NCI-H1436 treated with DMSO at 0.1 percent for 48 hours (cell line): ENCODE measurements at regions not wholly inside any gene's neighbourhood (a gene's known extent, or its start where the extent isn't known, plus 50 kb on each side); places are given as distances from the start of the nearest gene placed in this dataset.
A peak's percentile ranks its signal among the peaks of the same experiment; 100 is the strongest.
"Not testable (repeated sequence)": the region's sequence is repeated elsewhere in the genome, so short reads cannot be mapped to it uniquely, and the experiment has no call there.

Experiments used
- DNase-seq: peaks from one replicate; lab custom pipeline; 2025; lab: John Stamatoyannopoulos, UW

DNA sequence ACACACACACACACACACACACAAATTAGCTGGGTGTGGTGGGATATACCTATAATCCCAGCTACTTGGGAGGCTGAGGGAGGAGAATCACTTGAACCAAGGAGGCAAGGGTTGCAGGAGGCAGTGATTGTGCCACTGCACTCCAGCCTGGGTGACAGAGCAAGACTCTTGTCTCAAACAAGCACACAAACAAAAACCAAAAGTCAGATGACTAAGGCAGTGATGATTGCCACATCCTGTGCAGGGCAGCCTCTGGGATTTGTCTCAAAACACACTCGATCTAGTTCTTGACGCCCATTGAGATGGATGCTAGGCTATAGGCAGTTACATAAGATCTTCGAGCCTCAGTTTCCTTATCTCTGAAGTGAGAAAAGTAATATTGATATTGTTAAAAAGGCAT is 183.1 kb upstream of the NOTCH2NLA start:
- not testable (repeated sequence) for DNase-seq

DNA sequence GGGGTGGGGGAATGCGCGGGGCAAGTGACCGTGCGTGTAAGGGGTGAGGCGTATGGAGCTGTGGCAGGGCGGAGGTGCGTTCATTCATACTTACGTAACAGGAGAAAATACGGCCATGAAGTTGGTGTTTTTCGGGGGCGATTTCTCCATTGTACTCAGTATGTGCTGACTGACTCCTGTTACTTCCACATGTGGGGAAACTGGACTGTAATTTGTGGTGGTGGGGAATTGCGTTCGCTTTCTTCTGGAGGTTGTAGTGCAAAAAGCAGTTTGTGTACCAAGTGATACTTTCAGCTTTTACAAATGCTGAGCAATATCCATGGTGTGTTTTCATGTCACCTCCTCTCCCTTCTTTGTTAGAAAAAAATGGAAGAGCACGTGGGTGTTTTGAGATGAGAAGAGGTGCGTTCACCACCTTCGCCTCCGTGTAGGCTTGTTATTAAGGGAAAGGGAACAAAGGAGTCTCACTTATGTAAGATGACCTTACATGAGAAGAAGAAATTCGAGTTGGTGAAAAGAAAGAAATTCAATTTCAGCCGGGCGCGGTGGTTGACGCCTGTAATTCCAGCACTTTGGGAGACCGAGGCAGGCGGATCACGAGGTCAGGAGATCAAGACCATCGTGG is 181.1 kb upstream of the NOTCH2NLA start:
- DNase-seq: not testable (repeated sequence)

DNA sequence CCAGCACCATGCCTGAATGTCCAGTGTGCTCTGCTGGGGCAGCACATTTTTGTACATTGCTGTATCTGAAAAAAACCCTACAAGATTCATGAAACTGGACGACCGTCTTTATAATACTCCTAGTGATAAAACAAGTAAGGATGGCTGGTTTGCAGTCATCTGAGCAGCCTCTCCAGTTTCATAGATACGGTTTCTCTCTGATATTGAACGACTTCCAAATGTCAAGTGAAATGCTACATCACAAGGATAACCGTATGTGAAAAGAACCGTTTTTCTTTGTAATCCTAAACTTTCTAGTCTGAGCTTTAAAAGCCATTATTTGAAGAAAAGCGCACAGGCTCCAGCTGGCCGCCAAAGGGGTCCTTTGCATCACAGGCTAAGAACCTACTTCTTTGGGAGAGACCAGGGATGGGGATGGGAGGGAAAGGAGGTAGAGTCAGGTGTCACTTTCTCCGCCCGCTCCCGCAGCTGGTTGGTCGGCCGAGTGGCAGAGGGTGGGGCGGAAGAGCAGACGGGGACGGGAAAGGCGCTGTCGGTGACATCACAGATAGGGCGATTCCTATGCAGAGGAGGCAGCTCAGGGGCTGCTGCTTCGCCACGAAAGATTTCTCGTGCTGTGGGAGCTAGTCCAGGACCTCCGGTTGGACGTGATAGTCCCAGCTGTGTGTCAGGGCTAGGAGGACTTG is 180.4 kb upstream of the NOTCH2NLA start:
- not testable (repeated sequence) for DNase-seq

DNA sequence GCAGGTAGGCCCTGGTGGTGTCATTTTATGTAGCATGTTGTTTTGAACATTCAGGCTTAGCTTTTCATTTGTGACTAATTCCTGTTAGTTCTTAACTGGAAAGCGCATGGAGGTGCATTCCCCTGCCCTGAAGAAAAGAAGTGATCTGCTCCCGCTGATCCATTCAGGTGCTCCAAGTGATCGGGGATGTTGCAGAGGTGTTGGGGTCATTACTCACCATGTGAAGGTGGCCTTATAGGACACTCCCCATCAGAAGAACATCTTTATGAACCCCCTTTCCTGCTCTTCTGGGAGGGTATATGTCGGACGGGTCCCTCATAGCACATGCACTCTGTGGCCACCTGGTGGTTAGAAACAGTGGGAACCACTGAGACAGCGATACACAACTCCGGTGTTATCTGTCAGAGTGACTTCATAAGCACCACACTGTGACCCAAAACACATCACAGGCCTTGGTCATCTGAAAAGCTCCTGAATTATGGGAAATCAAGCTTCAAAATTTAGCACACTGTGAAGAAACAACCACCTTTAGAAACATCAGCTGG is 172.5 kb upstream of the NOTCH2NLA start:
- not testable (repeated sequence) for DNase-seq

DNA sequence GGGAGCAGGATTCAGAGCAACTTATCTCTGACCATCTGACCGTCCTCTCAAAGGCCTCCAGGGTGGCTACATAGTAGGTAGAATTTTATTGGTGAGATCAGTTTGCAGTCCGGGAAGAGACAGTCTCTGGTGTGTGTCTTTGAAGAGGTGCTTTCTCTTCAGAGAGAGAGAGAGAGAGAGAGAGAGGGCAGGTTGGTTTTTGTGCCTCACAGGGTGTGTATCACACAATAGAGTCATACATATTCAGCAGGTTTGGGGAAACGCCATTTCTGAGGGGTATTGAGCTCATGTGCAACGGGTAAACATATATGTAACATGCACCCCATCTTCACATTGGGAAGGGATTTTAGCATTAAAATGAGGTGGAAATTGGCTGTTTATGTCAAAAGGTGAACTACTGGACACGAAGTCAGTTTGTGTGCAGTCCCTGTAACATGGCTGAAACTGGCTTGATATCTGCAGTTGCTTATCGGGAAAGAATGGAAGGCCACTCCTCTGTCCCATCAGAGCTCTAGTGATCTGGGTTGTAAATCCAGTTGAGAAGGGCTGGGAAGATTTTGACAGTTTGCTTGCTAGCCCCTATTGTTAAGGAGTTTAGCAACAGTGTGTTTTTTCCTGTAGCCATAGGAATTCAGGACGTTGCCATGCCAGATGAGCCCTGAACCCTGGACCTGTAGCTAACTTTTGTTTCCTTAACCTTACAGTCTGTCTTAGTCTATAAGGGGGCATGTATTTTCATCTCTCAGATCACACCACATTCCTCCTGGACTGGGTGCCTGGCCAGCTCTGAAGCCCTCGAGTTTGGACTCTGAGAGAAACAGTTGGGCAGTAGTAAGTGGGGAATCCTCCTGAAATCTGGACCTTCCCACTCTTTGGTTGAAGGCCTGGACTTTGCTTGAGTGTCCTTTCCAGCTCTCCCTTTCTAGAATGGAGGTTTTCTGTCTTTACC is 171.6 kb upstream of the NOTCH2NLA start:
- not testable (repeated sequence) for DNase-seq

DNA sequence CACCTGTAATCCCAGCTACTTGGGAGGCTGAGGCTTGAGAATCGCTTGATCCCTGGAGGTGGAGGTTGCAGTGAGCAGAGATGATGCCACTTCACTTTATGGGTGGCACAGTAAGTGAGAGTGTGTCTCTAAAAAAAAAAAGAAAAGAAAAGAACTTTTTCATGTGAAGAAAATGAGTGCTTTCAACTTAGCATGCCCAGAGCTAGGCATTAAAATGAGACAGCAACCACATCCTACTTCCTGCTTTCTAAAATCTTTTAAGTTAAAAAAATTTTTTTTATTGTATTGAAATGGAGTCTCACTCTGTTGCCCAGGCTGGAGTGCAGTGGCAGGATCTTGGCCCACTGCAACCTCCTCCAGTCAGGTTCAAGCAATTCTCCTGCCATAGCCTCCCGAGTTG is 170.4 kb upstream of the NOTCH2NLA start:
- DNase-seq: not testable (repeated sequence)

DNA sequence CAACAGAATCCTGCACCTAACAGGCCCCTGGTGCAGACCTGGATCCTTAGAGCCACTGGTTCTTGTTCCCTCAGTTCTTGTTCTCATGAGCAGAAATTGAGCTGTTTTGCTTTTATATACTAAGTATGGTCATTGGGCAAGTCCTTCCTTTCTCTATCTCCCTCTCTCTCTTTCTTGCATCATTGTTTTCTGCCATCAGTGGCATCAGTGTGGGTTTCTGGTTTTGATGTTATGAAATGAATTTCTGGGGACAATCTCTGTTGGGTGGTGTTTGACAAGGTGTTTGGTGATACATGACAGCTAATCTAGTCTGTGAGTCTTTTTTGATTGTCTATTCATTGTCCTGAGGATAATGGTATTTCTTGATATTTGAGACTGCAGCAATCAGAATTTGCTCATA is 168.0 kb upstream of the NOTCH2NLA start:
- DNase-seq: not testable (repeated sequence)

DNA sequence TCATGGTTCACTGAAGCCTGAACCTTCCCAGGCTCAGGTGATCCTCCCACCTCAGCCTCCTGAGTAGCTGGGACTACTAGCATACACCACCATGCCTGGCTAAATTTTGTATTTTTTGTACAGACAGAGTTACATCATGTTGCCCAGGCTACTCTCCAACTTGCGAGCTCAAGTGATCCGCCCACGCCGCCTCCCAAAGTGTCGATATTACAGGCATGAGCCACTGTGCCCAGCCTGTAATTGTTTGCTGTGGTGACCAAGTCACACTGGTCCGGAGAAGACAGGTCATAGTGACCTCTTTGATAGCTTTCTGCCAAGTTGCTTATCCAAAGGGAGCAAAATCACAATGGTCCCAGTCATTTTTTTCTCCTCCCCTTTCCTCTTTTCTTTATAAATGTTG is 167.4 kb upstream of the NOTCH2NLA start:
- not testable (repeated sequence) for DNase-seq

DNA sequence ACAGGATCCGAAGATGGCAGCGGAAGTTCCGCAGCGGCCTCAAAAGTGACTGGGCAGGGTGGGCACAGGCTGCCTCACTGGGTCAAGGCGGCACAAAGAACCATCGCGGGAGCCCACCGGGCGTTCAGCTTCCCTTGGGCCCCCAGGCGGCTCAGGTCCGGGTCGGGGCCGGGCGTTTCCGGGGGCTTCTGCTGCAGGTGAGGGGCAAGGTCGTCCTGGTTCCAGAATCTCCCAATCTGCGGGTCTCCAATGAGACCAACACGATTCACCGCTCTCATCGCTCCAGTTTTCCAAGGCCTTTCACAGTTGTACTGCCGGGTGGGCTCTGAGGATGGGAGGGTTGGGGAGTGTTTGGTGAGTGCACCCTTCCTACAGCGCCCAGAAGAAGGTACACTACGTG is 165.0 kb upstream of the NOTCH2NLA start:
- not testable (repeated sequence) for DNase-seq

DNA sequence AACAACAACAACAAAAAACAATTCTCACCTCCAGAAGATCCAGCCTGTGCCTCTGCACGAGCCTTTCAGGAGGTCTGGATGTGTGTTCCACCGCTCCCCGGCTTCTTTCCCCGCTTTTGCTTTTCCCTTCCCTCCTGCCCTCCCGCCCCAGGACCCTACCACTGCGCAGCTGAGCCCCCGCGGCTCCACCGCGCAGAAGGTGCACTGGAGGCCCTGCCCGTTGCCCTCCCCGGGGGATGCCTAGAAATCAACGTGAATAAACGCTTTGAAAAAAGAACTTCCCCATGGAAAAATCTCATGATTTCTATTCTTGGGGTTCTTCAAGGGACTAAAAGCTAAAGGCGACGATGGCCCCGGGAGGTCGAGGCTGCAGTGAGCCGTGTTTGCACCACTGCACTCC is 164.3 kb upstream of the NOTCH2NLA start:
- DNase-seq: not testable (repeated sequence)

DNA sequence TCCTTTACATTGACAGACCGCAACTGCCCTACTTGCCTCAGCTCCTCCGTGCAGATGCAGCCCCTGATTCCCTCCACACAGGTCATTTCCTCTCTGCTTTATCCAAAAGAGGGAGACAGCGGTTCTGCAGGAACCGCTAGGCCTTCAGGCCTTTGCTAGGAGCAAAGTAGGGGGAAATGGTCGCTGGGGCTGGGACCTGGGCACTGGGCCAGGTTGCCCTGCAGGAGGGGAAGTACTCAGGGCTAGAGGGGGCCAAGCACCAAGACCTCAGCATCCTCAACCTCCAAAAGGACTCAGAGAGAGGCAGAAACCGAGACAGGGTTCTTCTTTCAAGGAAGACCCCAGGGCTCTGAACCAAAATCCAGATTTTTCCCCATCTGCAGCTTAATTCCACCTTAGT is 160.4 kb upstream of the NOTCH2NLA start:
- DNase-seq: not testable (repeated sequence)

DNA sequence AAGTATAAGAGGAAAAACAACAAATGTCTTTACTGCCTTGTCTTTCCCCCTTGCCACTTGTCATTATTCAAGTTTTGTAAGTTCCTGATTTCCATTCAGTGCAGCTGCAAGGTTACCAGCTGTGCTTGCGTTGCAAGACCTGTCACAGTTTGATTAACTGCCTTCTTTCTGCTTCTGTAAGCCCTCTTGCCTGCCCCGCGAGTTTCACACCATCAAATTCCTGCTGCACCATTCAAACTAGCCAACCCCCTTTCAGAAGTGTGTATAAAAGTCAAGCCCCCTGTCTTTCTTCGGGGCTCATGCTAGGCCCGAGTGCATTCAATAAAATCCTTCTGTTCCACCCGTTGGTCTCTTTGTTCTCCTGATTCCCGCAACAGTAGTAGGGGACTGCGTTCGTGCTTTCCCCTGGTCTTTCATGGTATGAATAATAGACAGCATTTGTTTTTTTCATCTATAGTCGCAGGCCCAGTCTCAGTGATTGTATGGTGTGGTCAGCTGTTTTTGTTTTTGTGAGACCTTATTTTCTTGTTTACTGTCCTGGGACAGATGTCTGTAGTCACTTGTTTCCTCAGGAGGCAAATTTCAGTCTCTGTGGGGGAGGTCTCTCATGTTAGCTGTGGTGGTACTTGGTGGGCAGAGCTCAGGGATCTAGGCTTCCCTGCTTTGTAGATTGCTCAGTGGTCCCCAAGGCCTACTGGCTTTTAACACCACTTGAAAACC is 159.1 kb upstream of the NOTCH2NLA start:
- not testable (repeated sequence) for DNase-seq

DNA sequence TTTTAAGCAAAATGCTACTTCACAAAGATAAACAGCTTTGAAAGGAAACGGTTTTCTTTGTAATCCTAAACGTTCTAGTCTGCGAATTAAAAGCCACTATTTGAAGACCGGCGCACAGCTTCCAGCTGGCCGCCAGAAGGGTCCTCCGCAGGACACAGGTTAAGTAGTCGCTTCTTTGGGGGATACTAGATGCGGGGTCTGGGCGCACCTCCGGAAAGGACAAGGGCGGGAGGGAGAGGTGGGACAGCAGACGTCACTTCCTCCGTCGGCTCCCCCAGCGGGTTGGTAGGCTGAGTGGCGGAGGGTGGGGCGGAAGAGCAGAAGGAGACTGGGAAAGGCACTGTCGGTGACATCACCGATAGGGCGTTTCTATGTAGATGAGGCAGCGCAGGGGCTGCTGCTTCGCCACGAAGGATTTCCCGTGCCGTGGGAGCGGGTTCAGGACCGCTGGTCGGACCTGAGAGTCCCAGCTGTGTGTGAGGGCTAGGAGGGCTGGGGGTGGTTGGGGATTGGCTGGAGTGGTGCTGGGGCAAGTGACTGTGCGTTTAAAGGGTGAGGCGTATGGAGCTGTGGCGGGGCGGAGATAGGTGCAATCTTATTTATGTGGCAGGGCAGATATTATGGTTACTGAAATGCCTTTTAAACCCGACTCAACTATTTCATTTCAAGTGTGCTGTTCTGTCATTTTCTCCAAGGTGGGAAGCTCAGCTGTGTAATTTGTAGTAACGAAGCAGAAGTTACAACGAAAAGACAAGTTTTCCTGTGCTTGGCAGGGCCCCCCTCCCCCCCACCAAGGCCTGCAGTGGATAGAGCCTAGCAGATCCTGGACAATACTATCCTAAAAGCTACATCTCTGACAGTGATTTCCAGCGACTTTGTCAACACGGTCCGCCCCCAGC is 158.3 kb upstream of the NOTCH2NLA start:
- DNase-seq: not testable (repeated sequence)

DNA sequence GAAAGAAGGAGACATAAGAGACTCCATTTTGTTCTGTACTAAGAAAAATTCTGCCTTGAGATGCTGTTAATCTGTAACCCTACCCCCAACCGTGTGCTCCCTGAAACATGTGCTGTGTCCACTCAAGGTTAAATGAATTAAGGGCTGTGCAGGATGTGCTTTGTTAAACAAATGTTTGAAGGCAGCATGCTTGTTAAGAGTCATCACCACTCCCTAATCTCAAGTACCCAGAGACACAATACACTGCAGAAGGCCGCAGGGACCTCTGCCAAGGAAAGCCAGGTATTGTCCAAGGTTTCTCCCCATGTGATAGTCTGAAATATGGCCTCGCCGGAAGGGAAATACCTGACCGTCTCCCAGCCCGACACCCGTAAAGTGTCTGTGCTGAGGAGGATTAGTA is 152.4 kb upstream of the NOTCH2NLA start:
- DNase-seq: not testable (repeated sequence)

DNA sequence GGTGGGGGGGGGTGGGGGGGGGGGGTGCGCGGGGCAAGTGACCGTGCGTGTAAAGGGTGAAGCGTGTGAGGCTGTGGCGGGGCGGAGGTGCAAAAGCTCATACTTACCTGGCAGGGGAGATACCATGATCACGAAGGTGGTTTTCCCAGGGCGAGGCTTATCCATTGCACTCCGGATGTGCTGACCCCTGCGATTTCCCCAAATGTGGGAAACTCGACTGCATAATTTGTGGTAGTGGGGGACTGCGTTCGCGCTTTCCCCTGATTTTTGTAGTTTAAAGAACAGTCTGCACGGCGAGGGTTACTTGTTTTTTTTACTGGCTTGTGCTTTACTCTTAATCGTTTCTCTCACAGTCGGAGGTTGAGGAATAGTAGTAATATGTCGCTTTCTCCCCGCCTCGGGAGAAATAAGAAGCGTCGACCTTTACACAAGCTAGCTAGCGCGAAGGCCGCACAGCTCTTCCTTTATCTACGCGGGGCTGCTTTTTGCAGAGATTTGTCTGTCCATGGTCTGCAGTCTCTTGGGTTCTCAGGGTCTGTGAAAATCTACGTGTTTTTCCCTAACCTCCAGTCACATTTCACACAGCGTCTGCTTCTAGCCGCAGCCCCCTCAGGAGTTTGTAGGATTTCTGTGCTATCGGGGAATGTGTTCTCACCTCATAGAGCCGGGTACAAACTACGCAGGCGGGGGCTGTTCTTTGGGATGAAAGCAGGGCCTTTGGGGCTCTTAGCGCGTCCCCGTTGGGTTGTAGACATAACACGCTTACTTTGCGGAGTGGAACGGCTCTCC is 148.1 kb upstream of the NOTCH2NLA start:
- DNase-seq: peak; percentile 73

DNA sequence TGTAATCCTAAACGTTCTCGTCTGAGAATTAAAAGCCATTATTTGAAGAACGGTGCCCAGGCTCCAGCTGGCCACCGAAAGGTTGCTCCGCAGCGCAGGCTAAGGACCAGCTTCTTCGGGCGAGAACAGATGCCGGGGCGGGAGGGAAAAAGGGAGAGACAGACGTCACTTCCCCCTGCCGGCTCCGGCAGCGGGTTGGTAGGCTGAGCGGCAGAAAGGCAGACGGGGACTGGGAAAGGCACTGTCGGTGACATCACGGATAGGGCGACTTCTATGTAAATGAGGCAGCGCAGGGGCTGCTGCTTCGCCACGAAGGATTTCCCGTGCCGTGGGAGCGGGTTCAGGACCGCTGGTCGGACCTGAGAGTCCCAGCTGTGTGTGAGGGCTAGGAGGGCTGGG is 147.5 kb upstream of the NOTCH2NLA start:
- not testable (repeated sequence) for DNase-seq

DNA sequence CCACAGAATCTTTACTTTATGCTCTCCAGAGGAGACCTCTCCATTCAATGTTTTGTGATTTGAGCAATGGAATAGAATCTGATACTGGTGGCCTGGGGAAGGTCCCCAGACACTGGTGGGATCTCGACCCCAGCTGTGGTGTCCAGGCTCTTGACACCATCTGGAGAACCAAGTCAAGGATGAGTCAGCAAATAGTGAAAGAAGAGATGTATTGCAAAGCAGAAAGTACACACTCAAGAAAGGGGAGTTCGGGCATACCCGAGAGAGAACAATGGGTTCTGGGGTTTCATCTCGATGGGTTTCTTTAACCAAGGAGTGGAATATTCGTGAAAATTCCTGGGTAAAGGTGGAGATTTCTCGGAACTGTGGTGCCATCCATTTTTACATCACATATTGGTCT is 146.3 kb upstream of the NOTCH2NLA start:
- DNase-seq: not testable (repeated sequence)

DNA sequence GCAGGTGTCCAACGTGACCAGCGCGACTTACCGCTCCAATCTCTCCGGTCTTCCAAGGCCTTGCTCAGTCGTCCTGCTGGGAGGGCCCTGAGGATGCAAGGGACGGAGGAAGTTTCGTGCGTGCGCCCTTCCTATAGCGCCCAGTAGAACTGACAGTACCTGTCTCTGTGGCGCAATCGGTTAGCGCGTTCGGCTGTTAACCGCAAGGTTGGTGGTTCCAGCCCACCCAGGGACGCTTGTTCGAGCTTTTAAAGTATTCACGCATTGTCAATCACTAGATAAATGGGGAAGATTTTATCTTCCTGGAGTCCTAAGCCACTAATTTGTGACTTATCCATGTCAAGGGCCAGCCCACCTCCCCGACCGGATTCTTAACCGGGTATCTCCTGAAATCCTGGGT is 141.1 kb upstream of the NOTCH2NLA start:
- DNase-seq: not testable (repeated sequence)

DNA sequence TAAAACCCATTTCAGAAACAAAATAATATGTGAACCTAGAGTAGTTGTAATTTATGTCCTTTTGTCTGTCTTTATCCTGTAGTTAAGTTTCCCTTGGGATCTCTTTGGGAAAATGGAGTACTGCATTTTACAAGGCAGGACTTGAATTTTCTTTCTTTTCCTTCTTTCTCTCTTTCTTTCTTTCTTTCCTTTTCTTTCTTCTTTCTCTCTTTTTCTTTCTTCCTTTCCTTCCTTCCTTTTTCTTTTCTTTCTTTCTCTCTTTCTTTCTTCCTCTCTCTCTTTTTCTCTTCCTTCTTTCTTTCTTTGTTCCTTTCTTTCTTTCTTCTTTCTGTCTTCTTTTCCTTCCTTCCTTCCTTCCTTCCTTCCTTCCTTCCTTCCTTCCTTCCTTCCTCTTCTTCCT is 126.6 kb upstream of the NOTCH2NLA start:
- DNase-seq: not testable (repeated sequence)

DNA sequence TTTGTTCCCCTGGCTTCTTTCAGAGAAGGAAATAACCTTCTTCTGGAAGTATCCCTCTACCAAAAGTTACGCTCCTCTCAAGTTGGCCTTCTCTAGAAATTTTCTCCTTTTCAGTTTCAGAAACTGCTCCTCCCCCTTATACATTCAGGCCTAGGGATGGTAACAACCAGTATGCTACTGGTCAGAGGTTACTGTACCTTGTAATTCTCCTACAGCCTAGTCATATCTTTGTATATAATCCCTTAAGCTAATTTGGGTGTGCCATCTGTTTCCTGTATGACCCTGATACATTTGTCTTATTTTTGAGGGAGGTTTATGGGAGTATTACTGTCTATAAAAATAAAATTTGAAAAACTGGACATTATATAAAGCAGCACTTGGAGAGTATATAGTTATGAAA is 98.0 kb upstream of the NOTCH2NLA start:
- DNase-seq: not testable (repeated sequence)
